GM19023 (cell line): ENCODE measurements at regions not wholly inside any gene's neighbourhood (a gene's known extent, or its start where the extent isn't known, plus 50 kb on each side); places are given as distances from the start of the nearest gene placed in this dataset.
"Not testable (repeated sequence)": the region's sequence is repeated elsewhere in the genome, so short reads cannot be mapped to it uniquely, and the experiment has no call there.

Source experiments
- ATAC-seq: cut with Tn5 transposase; IDR thresholded peaks from one replicate; pipeline ENCODE4 v1.9.1; 2021; ENCODE audit warnings: mild to moderate bottlenecking, moderate library complexity; ENCODE audit not compliant: unreplicated experiment

DNA sequence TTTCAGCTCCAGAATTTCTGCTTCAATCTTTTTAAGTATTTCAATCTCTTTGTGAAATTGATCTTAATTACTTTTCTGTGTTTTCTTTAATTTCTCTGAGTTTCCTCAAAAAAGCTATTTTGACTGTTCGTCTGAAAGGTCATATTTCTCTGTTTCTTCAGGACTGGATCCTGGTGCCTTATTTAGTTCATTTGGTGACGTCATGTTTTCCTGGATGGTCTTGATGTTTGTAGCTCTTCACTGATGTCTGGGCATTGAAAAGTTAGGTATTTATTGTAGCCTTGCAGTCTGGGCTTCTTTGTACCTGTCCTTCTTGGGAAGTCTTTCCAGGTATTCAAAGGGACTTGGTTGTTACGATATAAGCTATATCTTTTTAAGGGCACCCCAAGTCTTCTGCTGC lies 998.7 kb downstream of the NCAM2 start:
- no peak for ATAC-seq

DNA sequence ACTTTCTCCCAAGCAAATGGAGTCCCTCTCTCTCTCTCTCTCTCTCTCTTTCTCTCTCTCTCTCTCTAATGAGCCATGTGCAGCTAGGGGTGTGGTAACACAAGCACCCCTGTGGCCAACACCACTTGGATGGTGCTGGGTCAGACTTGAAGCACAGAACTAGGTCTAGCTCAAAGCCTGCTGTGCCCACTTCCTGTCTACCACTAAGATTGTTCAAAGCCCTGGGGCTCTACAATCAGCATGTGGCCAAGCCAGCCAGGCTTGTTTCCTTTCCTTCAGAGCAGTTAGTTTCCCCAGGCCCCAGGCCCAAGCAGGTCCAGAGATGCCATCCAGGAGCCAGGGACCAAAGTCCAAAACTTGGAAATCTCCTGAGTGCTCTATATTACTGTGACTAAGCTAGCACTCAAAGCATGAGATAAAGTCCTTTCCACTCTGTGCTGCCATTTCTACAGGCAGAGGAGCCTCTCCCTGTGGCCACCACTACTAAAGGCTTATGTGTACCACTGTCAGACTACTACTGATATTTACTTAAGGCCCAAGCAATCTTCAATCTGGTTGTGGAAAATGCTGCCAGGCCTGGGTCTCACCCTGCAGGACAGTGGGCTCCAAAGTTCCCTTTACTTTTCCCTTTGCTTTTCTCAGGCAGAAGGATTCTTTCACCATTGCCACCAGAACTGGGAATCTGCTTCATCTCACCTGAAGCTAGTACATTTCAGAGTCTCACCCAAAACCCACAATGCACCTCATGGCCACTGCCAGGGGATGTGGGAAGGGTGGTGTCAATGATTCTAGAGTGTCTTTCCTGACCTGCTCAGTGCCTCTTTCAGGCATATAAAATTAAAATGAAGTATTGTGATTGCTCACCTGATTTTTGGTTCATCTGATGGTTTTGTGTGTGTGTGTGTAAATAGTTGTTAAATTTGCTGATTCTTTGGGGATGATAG lies 999.5 kb downstream of the NCAM2 start:
- no peak for ATAC-seq

DNA sequence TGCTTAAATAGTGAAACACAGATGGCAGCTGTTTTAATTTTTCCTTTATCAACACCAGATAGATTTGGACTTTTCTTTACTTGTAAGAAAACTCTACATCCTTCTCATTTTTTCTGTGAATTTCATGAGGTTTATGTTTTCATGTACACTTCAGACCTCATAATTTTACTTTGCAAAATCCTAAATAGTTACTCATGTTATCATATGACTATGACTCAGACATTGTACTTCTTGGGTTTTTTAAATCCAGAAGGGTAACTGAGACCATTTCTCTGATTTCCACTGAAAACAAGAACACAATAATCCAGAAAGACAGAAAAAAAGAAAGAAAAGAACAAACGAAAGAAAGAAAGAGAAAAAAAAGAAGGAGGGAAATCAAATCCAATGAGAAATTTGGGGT lies 1021.6 kb downstream of the NCAM2 start:
- ATAC-seq, result no peak

DNA sequence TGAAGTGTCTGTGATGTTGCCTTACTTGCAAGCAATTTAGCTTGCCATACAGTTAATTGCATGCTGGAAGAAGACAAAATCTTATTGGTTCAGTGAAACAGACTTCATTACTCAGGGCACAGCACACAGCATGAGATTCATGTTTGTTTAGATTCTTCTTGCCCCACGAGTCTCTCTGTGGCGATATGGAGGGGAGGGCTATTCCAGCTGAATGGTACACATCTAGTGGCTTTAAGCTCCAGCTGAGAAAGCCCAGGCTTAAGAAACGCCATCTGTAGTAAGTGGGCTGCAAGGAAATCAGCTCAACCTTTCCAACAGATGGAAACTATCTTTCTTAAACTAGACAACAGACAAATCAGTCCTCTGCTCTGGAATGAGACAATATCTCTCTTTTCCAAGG lies 1022.0 kb downstream of the NCAM2 start:
- ATAC-seq, result no peak

DNA sequence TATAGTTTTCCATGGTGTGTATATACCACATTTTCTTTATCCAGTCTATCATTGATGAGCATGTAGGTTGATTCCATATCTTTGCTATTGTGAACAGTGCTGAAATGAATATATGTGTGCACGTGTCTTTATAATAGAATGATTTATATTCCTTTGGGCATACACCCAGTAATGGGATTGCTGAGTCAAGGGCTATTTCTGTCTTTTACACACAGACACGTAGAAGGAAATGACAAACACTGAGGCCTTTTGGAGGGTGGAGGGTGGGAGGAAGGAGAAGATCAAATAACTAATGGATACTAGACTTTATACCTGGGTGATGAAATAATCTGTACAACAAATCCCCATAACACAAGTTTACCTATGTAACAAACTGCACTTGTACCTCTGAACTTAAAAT lies 1025.7 kb downstream of the NCAM2 start:
- not testable (repeated sequence) for ATAC-seq

DNA sequence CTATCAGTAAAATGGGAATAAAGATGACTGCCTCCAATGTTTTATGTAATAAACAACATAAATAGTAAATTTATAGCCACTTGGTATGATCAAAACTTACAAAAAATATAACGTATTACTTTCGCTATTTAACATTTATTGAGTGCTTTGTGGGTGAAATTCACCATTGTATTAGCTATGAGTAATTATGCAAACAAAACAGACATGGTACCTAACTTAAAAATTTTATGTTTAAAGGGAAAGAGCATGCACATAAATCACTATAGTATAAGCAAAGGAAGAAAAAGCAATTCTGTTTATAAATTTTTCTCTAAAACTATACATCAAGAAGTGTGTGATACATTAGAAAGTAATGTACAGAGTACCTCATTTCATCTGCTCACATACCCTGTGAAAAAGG lies 1046.2 kb downstream of the NCAM2 start:
- no peak for ATAC-seq

DNA sequence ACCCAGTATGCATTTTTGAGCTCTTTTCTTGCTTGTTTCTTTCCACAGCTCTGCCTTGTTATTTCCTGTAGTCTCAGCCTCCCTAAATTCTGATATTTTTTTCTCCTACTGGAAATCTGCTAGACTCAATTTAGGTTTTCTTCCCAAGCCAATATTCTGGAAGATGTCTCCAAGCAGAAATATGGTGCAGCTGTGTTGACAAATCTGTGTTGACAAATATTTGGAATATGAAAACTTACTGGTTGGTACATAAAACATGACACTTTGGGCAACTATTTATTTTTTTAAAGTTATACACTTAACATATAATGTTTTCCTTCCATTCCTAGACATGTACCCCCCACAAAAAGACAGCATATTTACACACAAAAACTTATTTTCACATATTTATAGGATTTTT lies 1048.4 kb downstream of the NCAM2 start:
- ATAC-seq, result no peak

DNA sequence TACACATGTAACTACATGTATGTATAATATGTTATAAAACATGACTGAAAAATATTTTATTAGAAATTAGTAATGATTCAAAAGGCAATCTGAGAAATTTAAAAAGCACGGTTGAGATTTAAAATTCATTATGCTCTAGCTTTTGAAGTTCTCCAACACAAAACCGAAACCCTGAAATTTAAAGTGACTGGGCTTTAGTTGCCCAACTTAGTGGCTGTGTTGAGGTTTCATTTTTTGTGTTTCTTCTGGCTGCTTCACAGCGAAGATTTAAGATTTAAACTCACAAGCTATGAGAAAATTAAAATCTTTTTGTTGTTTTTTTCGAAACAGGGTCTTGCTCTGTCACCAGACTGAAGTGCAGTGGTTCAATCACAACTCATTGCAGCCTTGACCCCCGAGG lies 1058.7 kb downstream of the NCAM2 start:
- ATAC-seq, result no peak

DNA sequence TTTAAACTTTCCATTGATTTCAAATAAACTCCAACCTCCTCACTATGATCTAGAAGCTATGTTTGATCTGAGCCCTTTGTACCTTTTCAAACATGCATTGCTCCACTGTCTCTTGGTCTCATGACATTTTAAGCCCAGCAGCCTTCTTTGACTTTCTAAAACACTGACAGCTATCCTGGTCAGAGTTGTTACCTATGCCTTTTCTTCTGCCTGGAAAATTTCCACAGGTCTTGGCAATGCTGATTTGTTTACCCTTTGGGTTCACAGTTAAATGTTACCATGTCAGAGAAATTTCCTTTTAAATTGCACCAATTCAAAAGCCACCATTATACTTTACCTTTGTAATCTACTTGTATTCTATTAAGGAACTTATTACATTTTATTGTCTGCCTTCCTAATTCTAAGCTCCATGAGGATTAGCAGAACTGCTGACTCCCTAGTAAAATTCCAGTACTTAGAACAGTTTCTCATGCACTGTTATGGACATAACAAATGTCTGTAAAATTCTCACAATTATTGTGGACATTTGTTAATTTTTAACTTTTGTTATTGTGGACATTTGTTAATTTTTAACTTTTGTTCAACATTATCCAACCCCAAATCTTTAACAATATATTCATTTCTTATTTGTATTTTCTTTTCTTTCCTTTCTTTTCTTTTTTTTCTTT lies 1064.4 kb downstream of the NCAM2 start:
- no peak for ATAC-seq

DNA sequence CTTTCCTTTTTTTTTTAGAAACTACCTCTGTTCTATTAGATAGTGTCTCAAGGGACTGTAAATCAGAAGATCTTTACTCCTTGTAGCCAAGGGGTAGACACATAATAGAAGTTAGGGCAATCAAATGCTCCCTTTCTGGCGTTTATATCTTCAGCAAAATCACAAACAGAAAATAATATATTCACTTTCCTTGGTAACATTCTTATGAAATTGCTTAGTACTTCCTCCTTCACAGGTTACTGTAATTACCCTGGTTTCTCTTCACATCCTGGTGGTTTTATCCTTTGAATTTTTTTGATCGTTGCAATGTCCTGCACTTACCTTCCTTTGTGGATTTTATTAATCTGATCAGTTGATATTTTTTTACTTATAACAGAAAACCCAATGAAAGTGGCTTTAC lies 1064.9 kb downstream of the NCAM2 start:
- ATAC-seq, result no peak

DNA sequence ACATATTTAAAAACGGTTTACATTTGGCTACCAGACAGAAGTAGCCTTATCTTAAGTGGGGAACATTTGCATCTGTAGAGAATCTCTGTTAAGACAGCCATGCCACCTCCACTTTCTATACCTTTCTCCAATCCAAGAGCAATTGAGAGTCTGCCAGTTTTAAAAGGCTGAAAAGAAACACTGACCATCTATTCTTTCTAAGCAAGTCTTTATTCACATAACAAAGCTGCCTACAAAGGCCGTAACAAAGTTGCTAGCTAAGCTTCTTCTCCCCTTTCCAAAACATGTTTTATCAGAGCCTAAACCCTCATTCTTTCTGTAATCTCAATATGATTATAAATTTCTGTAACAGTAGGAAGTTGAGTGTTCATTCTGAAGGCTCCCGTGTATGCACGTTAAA lies 1078.3 kb downstream of the NCAM2 start:
- ATAC-seq, result no peak

DNA sequence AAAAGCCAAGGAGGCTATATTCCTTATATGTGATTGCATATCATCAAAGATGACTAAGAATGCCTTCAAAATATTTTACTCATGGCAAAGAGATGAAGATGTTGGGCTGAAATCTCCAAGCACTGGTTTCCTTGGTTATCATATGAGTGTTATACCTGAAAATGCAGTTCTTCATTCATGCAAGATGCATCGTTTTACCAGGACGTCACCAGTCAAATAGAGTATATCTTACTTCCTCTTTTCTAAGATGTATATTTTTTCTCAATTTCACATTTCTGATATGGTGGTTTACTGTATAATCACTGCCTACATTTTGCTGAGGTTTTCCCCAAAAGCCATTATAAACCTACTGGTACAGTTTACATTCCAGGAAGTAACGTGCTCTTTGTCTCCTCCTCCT lies 1085.7 kb downstream of the NCAM2 start:
- no peak for ATAC-seq

DNA sequence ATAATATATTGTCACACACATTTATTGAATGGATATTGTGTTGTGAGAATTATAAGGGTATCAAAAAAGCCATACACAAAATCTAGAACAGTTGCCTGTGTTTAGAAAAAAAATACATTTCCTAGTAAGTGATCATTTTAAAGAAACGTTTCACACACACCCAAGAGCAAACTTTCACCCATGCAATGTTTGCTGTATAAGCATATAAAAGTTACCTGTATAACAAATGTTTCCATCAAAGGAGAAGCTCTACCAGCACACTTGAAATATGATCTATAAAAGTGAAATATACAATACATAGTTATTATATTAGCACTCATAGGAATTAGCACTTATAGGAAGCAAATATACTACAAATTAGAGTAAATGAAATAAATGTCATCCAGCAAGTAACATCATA lies 1098.1 kb downstream of the NCAM2 start:
- ATAC-seq, result no peak

DNA sequence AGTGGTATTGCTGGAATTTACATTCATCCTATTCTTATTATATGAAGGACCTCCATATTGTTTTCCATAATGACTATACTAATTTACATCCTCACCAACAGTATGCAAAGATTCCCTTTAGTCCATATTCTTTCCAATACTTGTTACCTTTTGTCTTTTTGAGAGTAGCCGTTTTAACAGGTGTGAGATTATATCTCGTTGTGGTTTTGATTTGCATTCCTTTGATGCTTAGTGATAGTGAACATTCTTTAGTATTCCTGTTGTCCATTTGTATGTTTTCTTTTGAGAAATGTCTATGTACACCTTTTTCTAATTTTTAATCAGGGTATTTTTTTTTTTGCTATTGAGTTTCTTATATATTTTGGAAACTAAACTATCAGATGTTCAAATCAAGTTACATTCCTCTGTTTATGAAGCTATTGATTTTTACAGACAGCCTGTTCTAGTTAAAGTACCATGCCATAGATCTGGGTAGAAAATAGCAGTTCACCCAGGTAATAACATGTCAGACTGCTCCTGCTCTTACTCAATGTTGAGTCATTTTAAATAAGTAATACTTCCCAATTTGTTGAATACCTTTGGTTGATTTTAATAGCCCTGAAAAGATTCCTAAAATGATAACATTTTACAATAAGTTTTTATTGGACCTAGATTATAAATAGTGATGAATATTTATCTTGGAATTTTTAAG lies 1108.7 kb downstream of the NCAM2 start:
- no peak for ATAC-seq

DNA sequence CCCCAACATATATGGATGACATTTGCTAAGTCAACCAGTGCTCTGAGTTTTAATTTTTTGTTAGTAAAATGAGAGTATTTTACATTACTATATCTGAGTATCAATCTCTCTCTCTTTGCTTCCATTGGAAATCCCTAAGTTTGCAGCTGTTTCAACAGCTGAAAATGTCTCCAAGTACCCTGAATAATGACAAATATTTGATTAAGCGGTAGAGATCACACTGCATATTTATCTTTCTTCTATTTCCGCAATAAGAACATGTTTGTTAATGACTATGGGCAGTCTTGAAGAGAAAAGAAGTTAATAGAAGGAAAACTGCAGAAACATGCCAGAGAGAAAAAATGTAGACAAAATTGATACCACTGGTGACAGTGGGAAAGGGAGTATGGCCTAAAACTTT lies 1117.5 kb downstream of the NCAM2 start:
- no peak for ATAC-seq

DNA sequence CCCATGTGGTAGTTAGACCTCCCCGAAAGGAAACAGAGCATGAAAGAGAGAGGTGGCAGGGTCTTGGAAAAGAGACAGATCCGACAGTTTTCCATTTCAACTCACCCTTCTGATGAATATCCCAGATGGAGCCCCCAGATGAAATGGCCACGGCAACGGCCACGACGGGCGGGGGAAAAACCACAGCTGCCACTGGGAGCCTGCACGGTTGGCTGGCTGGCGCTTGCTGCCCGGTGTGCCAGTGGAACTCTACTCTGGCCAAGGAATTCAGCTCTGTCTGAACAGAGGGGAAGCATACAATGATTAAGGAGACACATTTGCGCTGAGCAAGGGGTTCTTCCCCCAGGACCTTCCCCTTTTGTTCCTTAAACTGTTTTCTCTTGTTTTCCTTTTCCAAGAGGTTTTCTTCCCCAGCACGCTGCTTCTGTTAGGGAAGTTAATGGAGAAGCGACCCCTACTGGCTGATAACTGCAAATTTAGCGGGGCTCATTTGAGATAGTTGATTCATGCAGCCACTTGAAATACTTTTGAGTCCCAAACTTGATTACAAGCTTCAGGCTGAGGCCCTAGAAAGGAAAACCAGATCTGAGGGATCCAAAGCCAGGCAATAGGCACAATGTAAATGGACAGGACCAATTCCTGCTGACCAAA lies 1122.5 kb downstream of the NCAM2 start:
- no peak for ATAC-seq

DNA sequence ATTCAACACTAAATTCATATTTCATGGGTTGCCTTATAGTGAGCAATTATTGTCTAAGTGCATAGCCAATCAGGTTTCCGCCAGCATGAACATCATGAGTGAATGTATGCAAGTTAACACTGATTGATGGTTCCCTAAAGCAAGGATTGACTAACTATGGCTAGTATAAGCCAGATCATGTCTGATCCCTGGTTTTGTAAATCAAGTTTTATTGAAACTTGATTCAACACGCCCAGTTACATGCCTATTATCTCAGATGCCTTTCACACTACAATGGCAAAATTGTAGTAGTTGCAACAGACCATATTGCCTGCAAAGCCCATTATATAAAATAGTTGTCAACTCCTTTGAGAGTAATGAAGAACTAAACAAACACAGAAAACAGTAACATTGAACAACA lies 1127.4 kb downstream of the NCAM2 start:
- no peak for ATAC-seq

DNA sequence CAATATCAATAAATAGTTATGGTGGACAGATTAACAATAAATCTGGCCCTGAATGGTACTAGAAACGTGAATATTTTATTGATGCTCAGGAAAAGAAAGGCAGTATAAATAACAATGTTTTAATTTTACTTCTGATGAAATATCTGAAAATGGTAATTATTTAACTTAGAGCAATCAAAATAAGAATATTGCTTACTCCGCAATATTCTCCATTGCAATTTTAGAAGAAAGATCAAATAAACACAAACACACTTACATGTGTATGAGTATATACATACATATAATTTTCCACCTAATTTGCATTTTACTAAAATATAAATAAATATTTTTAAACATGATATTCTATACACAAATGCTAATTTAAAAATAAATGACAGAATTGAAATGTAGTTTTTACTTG lies 1130.5 kb downstream of the NCAM2 start:
- ATAC-seq, result no peak

DNA sequence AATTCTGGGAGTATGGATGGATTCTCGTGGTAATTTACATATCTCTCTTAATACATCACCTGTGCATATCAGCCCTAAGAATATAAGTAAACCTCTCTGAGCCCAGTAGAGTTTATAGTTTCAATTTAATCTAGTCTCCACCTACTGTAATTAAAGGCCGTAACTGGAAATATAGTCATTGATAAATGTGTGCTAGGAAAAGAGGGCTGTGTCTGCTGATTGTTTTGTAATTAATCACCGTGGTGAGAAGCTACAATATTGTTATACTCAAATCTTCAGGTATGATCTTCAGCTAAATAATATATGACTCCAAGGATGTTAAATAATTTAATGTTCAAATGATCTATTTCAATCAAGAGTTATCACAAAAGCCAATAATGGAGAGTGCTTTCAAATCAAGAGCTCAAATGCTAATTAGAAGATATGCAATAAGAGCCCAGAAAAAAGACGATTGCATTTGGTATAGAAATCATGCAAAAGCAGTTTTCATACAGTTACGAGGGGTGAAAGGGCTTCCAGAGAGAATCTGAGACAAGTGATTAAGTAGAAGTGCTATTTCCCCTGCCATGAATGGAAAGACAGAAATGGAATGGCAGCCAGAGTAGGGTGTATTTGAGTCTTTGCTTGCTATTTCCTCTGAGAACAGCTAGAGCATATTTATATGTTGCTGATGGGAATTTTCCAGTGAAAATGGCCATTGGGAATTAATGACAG lies 1134.3 kb downstream of the NCAM2 start:
- no peak for ATAC-seq

DNA sequence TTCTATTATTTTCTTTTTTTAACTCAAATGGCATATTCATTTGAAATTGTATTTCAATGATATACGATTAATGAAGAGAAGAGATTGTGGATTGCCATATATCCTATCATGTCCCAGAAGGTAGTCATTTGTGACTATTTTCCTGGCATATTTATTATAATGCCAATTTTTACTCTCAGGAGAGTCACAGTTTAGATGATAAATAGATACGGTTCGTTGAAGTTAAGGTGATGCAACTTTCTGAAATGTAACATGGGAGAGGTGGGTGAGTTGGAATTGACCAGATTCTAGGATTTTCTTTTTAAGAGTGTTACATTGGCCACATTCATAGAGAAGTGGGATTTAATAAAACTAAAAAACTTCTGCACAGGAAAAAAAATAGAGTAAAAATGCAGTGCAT lies 1138.5 kb downstream of the NCAM2 start:
- ATAC-seq, result no peak
